ENCODE measurements at regions not wholly inside any gene's neighbourhood (a gene's known extent, or its start where the extent isn't known, plus 50 kb on each side); places are given as distances from the start of the nearest gene placed in this dataset.

- Histone ChIP-seq H3K79me2 (ENCODE audit: insufficient read depth, low read length) (no peaks in the 10 kb centered on the region), H3K9me3 (ENCODE audit: low read depth, low read length) (no peaks in the 10 kb centered on the region), H3K4me1 (ENCODE audit: insufficient read depth, low read length) (no peaks in the 10 kb centered on the region), H3K27me3 (ENCODE audit: insufficient read depth, low read length) (no peaks in the 10 kb centered on the region), H3K4me3 (ENCODE audit: insufficient read depth, low read length) (no peak overlapping the region), H4K20me1 (ENCODE audit: insufficient read depth, low read length) (no peaks in the 10 kb centered on the region), H2AFZ (ENCODE audit: low read length) (no peak overlapping the region), H3K27ac (ENCODE audit: low read depth, low read length) (no peak overlapping the region), H3K36me3 (ENCODE audit: insufficient read depth, low read length) (no peaks in the 10 kb centered on the region), H3K4me2 (ENCODE audit: insufficient read depth, low read length) (no peak overlapping the region)
- no peak for DNase-seq (ENCODE audit: insufficient read length, low spot score, missing footprints)
- TF ChIP-seq, protein P1, sequence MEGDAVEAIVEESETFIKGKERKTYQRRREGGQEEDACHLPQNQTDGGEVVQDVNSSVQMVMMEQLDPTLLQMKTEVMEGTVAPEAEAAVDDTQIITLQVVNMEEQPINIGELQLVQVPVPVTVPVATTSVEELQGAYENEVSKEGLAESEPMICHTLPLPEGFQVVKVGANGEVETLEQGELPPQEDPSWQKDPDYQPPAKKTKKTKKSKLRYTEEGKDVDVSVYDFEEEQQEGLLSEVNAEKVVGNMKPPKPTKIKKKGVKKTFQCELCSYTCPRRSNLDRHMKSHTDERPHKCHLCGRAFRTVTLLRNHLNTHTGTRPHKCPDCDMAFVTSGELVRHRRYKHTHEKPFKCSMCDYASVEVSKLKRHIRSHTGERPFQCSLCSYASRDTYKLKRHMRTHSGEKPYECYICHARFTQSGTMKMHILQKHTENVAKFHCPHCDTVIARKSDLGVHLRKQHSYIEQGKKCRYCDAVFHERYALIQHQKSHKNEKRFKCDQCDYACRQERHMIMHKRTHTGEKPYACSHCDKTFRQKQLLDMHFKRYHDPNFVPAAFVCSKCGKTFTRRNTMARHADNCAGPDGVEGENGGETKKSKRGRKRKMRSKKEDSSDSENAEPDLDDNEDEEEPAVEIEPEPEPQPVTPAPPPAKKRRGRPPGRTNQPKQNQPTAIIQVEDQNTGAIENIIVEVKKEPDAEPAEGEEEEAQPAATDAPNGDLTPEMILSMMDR (IDR thresholded peaks at IDR 0.05; ENCODE audit: extremely low read depth, low read depth, low read length), result no peak
Observed at GRCh38 chr14:38074081-38074480, 133.6 kb upstream of the SSTR1 start.

- TF ChIP-seq, protein P1 (IDR thresholded peaks at IDR 0.05; ENCODE audit: extremely low read depth, low read depth, low read length), result no peak
- Histone ChIP-seq H3K4me1 (ENCODE audit: insufficient read depth, low read length) (no peaks in the 10 kb centered on the region), H2AFZ (ENCODE audit: low read length) (no peak overlapping the region), H3K9me3 (ENCODE audit: low read depth, low read length) (no peaks in the 10 kb centered on the region), H3K4me3 (ENCODE audit: insufficient read depth, low read length) (no peak overlapping the region), H3K27me3 (ENCODE audit: insufficient read depth, low read length) (no peaks in the 10 kb centered on the region), H3K79me2 (ENCODE audit: insufficient read depth, low read length) (no peaks in the 10 kb centered on the region), H3K4me2 (ENCODE audit: insufficient read depth, low read length) (no peak overlapping the region), H4K20me1 (ENCODE audit: insufficient read depth, low read length) (no peaks in the 10 kb centered on the region), H3K27ac (ENCODE audit: low read depth, low read length) (no peak overlapping the region), H3K36me3 (ENCODE audit: insufficient read depth, low read length) (no peaks in the 10 kb centered on the region)
- no peak for DNase-seq (ENCODE audit: insufficient read length, low spot score, missing footprints)
Observed at GRCh38 chr14:38074754-38075153, 132.9 kb upstream of the SSTR1 start.

- H3K4me1 ChIP-seq (ENCODE audit: insufficient read depth, low read length), result no peaks in the 10 kb centered on the region
- no peaks in the 10 kb centered on the region for H3K36me3 ChIP-seq (ENCODE audit: insufficient read depth, low read length)
- no peak overlapping the region for H3K4me3 ChIP-seq (ENCODE audit: insufficient read depth, low read length)
- H3K27ac ChIP-seq (ENCODE audit: low read depth, low read length), result no peak overlapping the region
- H3K79me2 ChIP-seq (ENCODE audit: insufficient read depth, low read length), result no peaks in the 10 kb centered on the region
- TF ChIP-seq, protein P1 (IDR thresholded peaks at IDR 0.05; ENCODE audit: extremely low read depth, low read depth, low read length), result no peak
- H3K4me2 ChIP-seq (ENCODE audit: insufficient read depth, low read length), result no peak overlapping the region
- no peak overlapping the region for H2AFZ ChIP-seq (ENCODE audit: low read length)
- no peaks in the 10 kb centered on the region for H3K9me3 ChIP-seq (ENCODE audit: low read depth, low read length)
- H4K20me1 ChIP-seq (ENCODE audit: insufficient read depth, low read length), result no peaks in the 10 kb centered on the region
- no peaks in the 10 kb centered on the region for H3K27me3 ChIP-seq (ENCODE audit: insufficient read depth, low read length)
- no peak for DNase-seq (ENCODE audit: insufficient read length, low spot score, missing footprints)
Observed at GRCh38 chr14:38078393-38078792, 129.3 kb upstream of the SSTR1 start.

- Histone ChIP-seq H2AFZ (ENCODE audit: low read length) (no peak overlapping the region), H3K27ac (ENCODE audit: low read depth, low read length) (no peak overlapping the region), H3K4me2 (ENCODE audit: insufficient read depth, low read length) (no peak overlapping the region), H3K36me3 (ENCODE audit: insufficient read depth, low read length) (no peaks in the 10 kb centered on the region), H3K27me3 (ENCODE audit: insufficient read depth, low read length) (no peaks in the 10 kb centered on the region), H3K79me2 (ENCODE audit: insufficient read depth, low read length) (no peaks in the 10 kb centered on the region), H4K20me1 (ENCODE audit: insufficient read depth, low read length) (no peaks in the 10 kb centered on the region), H3K4me3 (ENCODE audit: insufficient read depth, low read length) (no peak overlapping the region), H3K4me1 (ENCODE audit: insufficient read depth, low read length) (no peaks in the 10 kb centered on the region), H3K9me3 (ENCODE audit: low read depth, low read length) (no peaks in the 10 kb centered on the region)
- TF ChIP-seq, protein P1 (IDR thresholded peaks at IDR 0.05; ENCODE audit: extremely low read depth, low read depth, low read length), result no peak
- DNase-seq (ENCODE audit: insufficient read length, low spot score, missing footprints), result no peak
Observed at GRCh38 chr14:38079268-38079667, 128.4 kb upstream of the SSTR1 start.
